ENCODE measurements at regions not wholly inside any gene's neighbourhood (a gene's known extent, or its start where the extent isn't known, plus 50 kb on each side); places are given as distances from the start of the nearest gene placed in this dataset.
A peak's percentile ranks its signal among the peaks of the same experiment; 100 is the strongest.

- in situ Hi-C loops (cut with HindIII; ENCODE audit: low sequenced_read_pairs), result no loop called here
- peak; percentile 25 for DNase-seq (ENCODE audit: low read depth, low spot score)
- peak; percentile 46 for TF ChIP-seq CTCF (IDR thresholded peaks at IDR 0.05; ENCODE audit: low read depth, low read length)
- no peak overlapping the region for H3K4me3 ChIP-seq (ENCODE audit: low read depth, low read length)
These were observed 452.1 kb upstream of the KCNMB2 start for GRCh38 chr3:178083906-178084866.

- in situ Hi-C loops (cut with HindIII; ENCODE audit: low sequenced_read_pairs), result no loop called here
- DNase-seq (ENCODE audit: low read depth, low spot score), result peak; percentile 94
- H3K4me3 ChIP-seq (ENCODE audit: low read depth, low read length), result no peak overlapping the region
- TF ChIP-seq CTCF (IDR thresholded peaks at IDR 0.05; ENCODE audit: low read depth, low read length), result no peak
These were observed 451.1 kb upstream of the KCNMB2 start for GRCh38 chr3:178084938-178085816.

GRCh38 chr3:178085817-178086123, 450.5 kb upstream of the KCNMB2 start:
- no peak for DNase-seq (ENCODE audit: low read depth, low spot score)
- TF ChIP-seq CTCF (IDR thresholded peaks at IDR 0.05; ENCODE audit: low read depth, low read length), result no peak
- in situ Hi-C loops (cut with HindIII; ENCODE audit: low sequenced_read_pairs), result no loop called here
- H3K4me3 ChIP-seq (ENCODE audit: low read depth, low read length), result no peak overlapping the region

- H3K4me3 ChIP-seq (ENCODE audit: low read depth, low read length), result no peak overlapping the region
- no peak for DNase-seq (ENCODE audit: low read depth, low spot score)
- in situ Hi-C loops (cut with HindIII; ENCODE audit: low sequenced_read_pairs), result no loop called here
- no peak for TF ChIP-seq CTCF (IDR thresholded peaks at IDR 0.05; ENCODE audit: low read depth, low read length)
These were observed 450.0 kb upstream of the KCNMB2 start for GRCh38 chr3:178086144-178086825.

- no peak for DNase-seq (ENCODE audit: low read depth, low spot score)
- in situ Hi-C loops (cut with HindIII; ENCODE audit: low sequenced_read_pairs), result no loop called here
- no peak overlapping the region for H3K4me3 ChIP-seq (ENCODE audit: low read depth, low read length)
- no peak for TF ChIP-seq CTCF (IDR thresholded peaks at IDR 0.05; ENCODE audit: low read depth, low read length)
These were observed 448.9 kb upstream of the KCNMB2 start for GRCh38 chr3:178087376-178087775.

- no peak for TF ChIP-seq CTCF (IDR thresholded peaks at IDR 0.05; ENCODE audit: low read depth, low read length)
- H3K4me3 ChIP-seq (ENCODE audit: low read depth, low read length), result no peak overlapping the region
- no peak for DNase-seq (ENCODE audit: low read depth, low spot score)
- in situ Hi-C loops (cut with HindIII; ENCODE audit: low sequenced_read_pairs), result no loop called here
These were observed 447.3 kb upstream of the KCNMB2 start for GRCh38 chr3:178088963-178089362.

Measured in astrocyte of the spinal cord (primary cell).